H1 (cell line): ENCODE measurements at regions not wholly inside any gene's neighbourhood (a gene's known extent, or its start where the extent isn't known, plus 50 kb on each side); places are given as distances from the start of the nearest gene placed in this dataset.
"Not testable (repeated sequence)": the region's sequence is repeated elsewhere in the genome, so short reads cannot be mapped to it uniquely, and the experiment has no call there.

Experiments used
- CTCF ChIA-PET: fragments of 300-600 bp; sonication (Branson Sonifier 250); formaldehyde crosslinking; loops from one replicate; lab custom pipeline; 2021; ENCODE audit not compliant: partially characterized antibody; lab: Charles Lee
- POLR2A ChIA-PET: fragments of 300-600 bp; sonication (Branson Sonifier 250); formaldehyde crosslinking; loops from one replicate; lab custom pipeline; 2021; ENCODE audit warnings: inconsistent platforms; ENCODE audit not compliant: partially characterized antibody; lab: Charles Lee
- DNase-seq, 2 experiments: peaks; one replicate each; pipeline versions ENCODE4 v3.0.0 to v3.0.0-alpha.2; 2010 to 2022; ENCODE audit warnings: low spot score in 2 of 2, low read depth in 1 of 2, mixed read lengths in 1 of 2
- FAIRE-seq: peaks from 2 replicates; lab custom pipeline; 2011; peaks lifted over from hg19 to GRCh38; lab: Jason Lieb, UNC
- H2AFZ ChIP-seq: 2 replicates; pipeline ENCODE4 v1.8.1; 2012; ENCODE audit warnings: low read length, inconsistent platforms
- H2AK5ac ChIP-seq: 2 replicates; pipeline ENCODE4 v1.6.1; 2013; ENCODE audit warnings: low read depth, low read length
- H2BK120ac ChIP-seq: replicated peaks from 2 replicates; pipeline ENCODE3; 2013; ENCODE audit warnings: low read depth, low read length, inconsistent platforms
- H2BK12ac ChIP-seq: 2 replicates; pipeline ENCODE4 v1.6.1; 2013; ENCODE audit warnings: low read depth, low read length
- H2BK15ac ChIP-seq: 2 replicates; pipeline ENCODE4 v1.6.1; 2013; ENCODE audit warnings: low read length
- H2BK20ac ChIP-seq: 2 replicates; pipeline ENCODE4 v1.6.1; 2013; ENCODE audit warnings: low read length
- H2BK5ac ChIP-seq: 2 replicates; pipeline ENCODE4 v1.6.1; 2013; ENCODE audit warnings: low read depth, low read length
- H3K14ac ChIP-seq: 2 replicates; pipeline ENCODE4 v1.6.1; 2013; ENCODE audit warnings: inconsistent platforms; ENCODE audit not compliant: insufficient read length
- H3K18ac ChIP-seq: 2 replicates; pipeline ENCODE4 v1.6.1; 2013; ENCODE audit warnings: low read length; ENCODE audit errors: extremely low read depth
- H3K23ac ChIP-seq: 2 replicates; pipeline ENCODE4 v1.6.1; 2013; ENCODE audit warnings: inconsistent platforms; ENCODE audit not compliant: insufficient read length
- H3K23me2 ChIP-seq: 2 replicates; pipeline ENCODE4 v1.6.1; 2013; ENCODE audit warnings: low read depth, low read length
- H3K27ac ChIP-seq: 2 replicates; pipeline ENCODE4 v1.6.1; 2011; ENCODE audit warnings: low read depth, low read length, inconsistent platforms
- H3K27me3 ChIP-seq, 4 experiments: replicated peaks in 1 of 4; 1 replicate in 1 of 4; 2 replicates in 3 of 4; pipeline versions ENCODE4 v1.6.1 to v1.8.1; 2011 to 2013; ENCODE audit warnings: low read length in 3 of 4, mild to moderate bottlenecking in 3 of 4, inconsistent platforms in 2 of 4, mixed read lengths in 2 of 4, moderate library complexity in 1 of 4; ENCODE audit not compliant: control insufficient read depth in 3 of 4, insufficient read depth in 3 of 4; ENCODE audit errors: extremely low read depth in 1 of 4
- H3K36me3 ChIP-seq, 4 experiments: 2 replicates each; pipeline versions ENCODE4 v1.6.1 to v1.8.1; 2011 to 2013; ENCODE audit warnings: mild to moderate bottlenecking in 4 of 4, low read length in 3 of 4, moderate library complexity in 2 of 4, control low read depth in 1 of 4, inconsistent platforms in 1 of 4; ENCODE audit not compliant: insufficient read depth in 4 of 4, control insufficient read depth in 2 of 4
- H3K4ac ChIP-seq: replicated peaks from 2 replicates; pipeline ENCODE3; 2013; ENCODE audit warnings: low read length, low read depth, mixed read lengths, inconsistent platforms; ENCODE audit not compliant: insufficient read length
- H3K4me1 ChIP-seq, 4 experiments: replicated peaks in 1 of 4; 1 replicate in 1 of 4; 2 replicates in 3 of 4; pipeline versions ENCODE4 v1.6.1 to v1.8.1; 2011 to 2013; ENCODE audit warnings: low read length in 3 of 4, inconsistent platforms in 2 of 4, mixed read lengths in 1 of 4; ENCODE audit not compliant: insufficient read depth in 4 of 4, control insufficient read depth in 3 of 4
- H3K4me2 ChIP-seq, 2 experiments: 2 replicates each; pipeline versions ENCODE4 v1.6.1 to v1.8.1; 2011 to 2013; ENCODE audit warnings: low read depth in 2 of 2, low read length in 2 of 2, control low read depth in 1 of 2, inconsistent platforms in 1 of 2, mild to moderate bottlenecking in 1 of 2; ENCODE audit not compliant: insufficient read depth in 1 of 2
- H3K4me3 ChIP-seq, 4 experiments: fragments of 200-600, 300-600 bp in 1 of 4; sonication (generic), shearing (Covaris generic), sonication (Bioruptor Twin) in 1 of 4; 2 replicates each; pipeline versions ENCODE4 v1.5.1 to v1.8.1; 2011 to 2016; ENCODE audit warnings: low read length in 4 of 4, low read depth in 3 of 4, control low read depth in 2 of 4, inconsistent platforms in 2 of 4, mild to moderate bottlenecking in 2 of 4, mixed read lengths in 1 of 4, moderate library complexity in 1 of 4; ENCODE audit not compliant: insufficient read depth in 2 of 4; ENCODE audit errors: extremely low read depth in 1 of 4
- H3K56ac ChIP-seq: replicated peaks from 2 replicates; pipeline ENCODE3; 2013; ENCODE audit warnings: low read depth, mild to moderate bottlenecking, mixed read lengths, low read length, inconsistent platforms; ENCODE audit not compliant: insufficient read length
- H3K79me1 ChIP-seq: 2 replicates; pipeline ENCODE4 v1.6.1; 2013; ENCODE audit warnings: low read depth, low read length, control low read depth
- H3K79me2 ChIP-seq, 2 experiments: 2 replicates each; pipeline versions ENCODE4 v1.6.1 to v1.8.1; 2012 to 2013; ENCODE audit warnings: low read length in 2 of 2, mild to moderate bottlenecking in 2 of 2, inconsistent platforms in 1 of 2; ENCODE audit not compliant: insufficient read depth in 2 of 2, control insufficient read depth in 1 of 2
- H3K9ac ChIP-seq, 4 experiments: replicated peaks in 1 of 4; 1 replicate in 1 of 4; 2 replicates in 3 of 4; pipeline versions ENCODE4 v1.6.1 to v1.8.1; 2011 to 2013; ENCODE audit warnings: low read depth in 3 of 4, low read length in 3 of 4, control low read depth in 2 of 4, mild to moderate bottlenecking in 2 of 4, moderate library complexity in 2 of 4, inconsistent platforms in 1 of 4; ENCODE audit errors: extremely low read depth in 1 of 4
- H3K9me3 ChIP-seq, 2 experiments: 2 replicates each; pipeline versions ENCODE4 v1.6.1 to v1.8.1; 2012 to 2013; ENCODE audit warnings: mild to moderate bottlenecking in 2 of 2, moderate library complexity in 2 of 2, control low read depth in 1 of 2, inconsistent platforms in 1 of 2, low read depth in 1 of 2, low read length in 1 of 2, mixed read lengths in 1 of 2; ENCODE audit not compliant: insufficient read depth in 2 of 2
- H4K20me1 ChIP-seq, 2 experiments: replicated peaks in 1 of 2; 2 replicates each; pipeline versions ENCODE3 to v1.8.1; 2011 to 2013; ENCODE audit warnings: inconsistent platforms in 2 of 2, low read length in 2 of 2, mild to moderate bottlenecking in 1 of 2; ENCODE audit not compliant: insufficient read depth in 2 of 2, control insufficient read depth in 1 of 2
- H4K5ac ChIP-seq: 2 replicates; pipeline ENCODE4 v1.6.1; 2013; ENCODE audit warnings: low read length, low read depth, mixed read lengths, inconsistent platforms; ENCODE audit not compliant: insufficient read length
- H4K8ac ChIP-seq: 2 replicates; pipeline ENCODE4 v1.8.0; 2013; ENCODE audit warnings: mild to moderate bottlenecking, moderate library complexity, low read length, inconsistent platforms; ENCODE audit not compliant: insufficient read depth; ENCODE audit errors: extremely low read depth
- H4K91ac ChIP-seq: replicated peaks from 2 replicates; pipeline ENCODE3; 2013; ENCODE audit warnings: low read length, mixed read lengths, inconsistent platforms; ENCODE audit not compliant: insufficient read length
- WGBS, 2 experiments: shearing (Covaris generic) in 1 of 2; methylation state at CpG; one replicate each; pipeline versions ENCODE4 v1.1.6 to v1.1.7; 2013 to 2015; ENCODE audit warnings: low lambda C conversion rate in 2 of 2, mixed read lengths in 2 of 2, inconsistent platforms in 1 of 2, low coverage in 1 of 2, missing lambda C conversion rate in 1 of 2; ENCODE audit not compliant: insufficient replicate concordance in 2 of 2, insufficient coverage in 1 of 2, insufficient read length in 1 of 2; ENCODE audit errors: extremely low coverage in 1 of 2, missing lambda C conversion rate in 1 of 2; 5-methylcytosine and 5-hydroxymethylcytosine counted together

DNA sequence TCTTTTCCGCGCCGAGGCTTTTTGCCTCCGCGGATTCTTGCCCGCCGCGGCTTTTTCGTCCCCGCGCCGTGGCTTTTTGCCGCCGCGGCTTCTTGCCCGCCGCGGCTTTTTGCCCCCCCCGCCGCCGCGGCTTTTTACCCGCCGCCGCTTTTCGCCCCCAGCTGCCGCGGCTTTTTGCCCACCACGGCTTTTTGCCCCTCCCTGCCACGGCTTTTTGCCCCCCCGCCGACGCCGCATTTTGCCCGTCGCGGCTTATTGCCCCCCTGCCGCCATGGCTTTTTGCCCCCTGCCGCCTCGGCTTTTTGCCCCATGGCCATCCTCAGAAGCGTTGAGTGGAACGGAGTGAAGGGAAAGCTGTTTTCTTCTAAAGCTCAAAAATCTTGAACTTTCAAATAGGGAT is 4955.5 kb upstream of the OR11H1 start:
- H2BK15ac ChIP-seq, H2BK5ac ChIP-seq, H3K4me1 ChIP-seq, H3K23me2 ChIP-seq, H3K36me3 ChIP-seq, DNase-seq, H2BK120ac ChIP-seq, H4K20me1 ChIP-seq, H3K27me3 ChIP-seq, H3K23ac ChIP-seq, H3K18ac ChIP-seq, H4K91ac ChIP-seq, H4K5ac ChIP-seq, POLR2A ChIA-PET, FAIRE-seq, H2BK20ac ChIP-seq, H3K4me2 ChIP-seq, H3K4ac ChIP-seq, H3K14ac ChIP-seq, H3K9me3 ChIP-seq, H3K9ac ChIP-seq, H2AFZ ChIP-seq, H3K79me1 ChIP-seq, H2BK12ac ChIP-seq, H3K79me2 ChIP-seq, H2AK5ac ChIP-seq, H3K56ac ChIP-seq, H3K4me3 ChIP-seq, H3K27ac ChIP-seq, H4K8ac ChIP-seq, CTCF ChIA-PET: not testable (repeated sequence)
- no CpG with 5 or more reads among the region's 42 CpGs for WGBS, 2 experiments

DNA sequence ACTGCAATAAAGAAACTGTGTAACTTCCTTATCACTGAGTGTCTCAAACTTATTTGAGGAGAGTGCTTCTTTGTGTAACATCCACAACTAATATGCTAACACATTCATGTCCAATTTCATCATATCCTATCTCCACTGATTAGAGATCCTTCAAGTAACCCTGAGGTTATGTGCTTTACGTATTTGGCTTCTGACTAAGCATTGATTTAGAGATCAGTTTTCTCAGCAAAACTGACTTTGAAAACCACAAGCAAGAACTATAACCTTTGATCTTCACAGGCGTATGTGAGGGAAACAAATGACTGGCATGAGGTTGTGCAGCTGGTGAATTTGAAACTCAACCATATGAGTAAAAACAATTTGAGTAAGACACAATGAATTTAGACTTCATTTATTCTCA is 4926.9 kb upstream of the OR11H1 start:
- H4K8ac ChIP-seq, H3K79me1 ChIP-seq, CTCF ChIA-PET, H3K23ac ChIP-seq, H3K27ac ChIP-seq, H3K14ac ChIP-seq, H3K4me3 ChIP-seq, H2BK120ac ChIP-seq, FAIRE-seq, H2BK20ac ChIP-seq, H4K91ac ChIP-seq, H4K5ac ChIP-seq, H2BK15ac ChIP-seq, H3K4ac ChIP-seq, H3K18ac ChIP-seq, DNase-seq, H4K20me1 ChIP-seq, H3K23me2 ChIP-seq, POLR2A ChIA-PET, H2AFZ ChIP-seq, H2AK5ac ChIP-seq, H2BK12ac ChIP-seq, H2BK5ac ChIP-seq, H3K9me3 ChIP-seq, H3K79me2 ChIP-seq, H3K56ac ChIP-seq, H3K27me3 ChIP-seq, H3K36me3 ChIP-seq, H3K9ac ChIP-seq, H3K4me1 ChIP-seq, H3K4me2 ChIP-seq: not testable (repeated sequence)
- WGBS, 2 experiments: no CpG with 5 or more reads among the region's 2 CpGs
